Ramos (cell line): ENCODE measurements at regions not wholly inside any gene's neighbourhood (a gene's known extent, or its start where the extent isn't known, plus 50 kb on each side); places are given as distances from the start of the nearest gene placed in this dataset.

Experiments used
- in situ Hi-C: fragments of 300-500 bp; cut with MboI; formaldehyde crosslinking; loops from one replicate; pipeline ENCODE4 v1.14.3; 2022; ENCODE audit warnings: low sequenced_read_pairs; ENCODE audit not compliant: unreplicated experiment

DNA sequence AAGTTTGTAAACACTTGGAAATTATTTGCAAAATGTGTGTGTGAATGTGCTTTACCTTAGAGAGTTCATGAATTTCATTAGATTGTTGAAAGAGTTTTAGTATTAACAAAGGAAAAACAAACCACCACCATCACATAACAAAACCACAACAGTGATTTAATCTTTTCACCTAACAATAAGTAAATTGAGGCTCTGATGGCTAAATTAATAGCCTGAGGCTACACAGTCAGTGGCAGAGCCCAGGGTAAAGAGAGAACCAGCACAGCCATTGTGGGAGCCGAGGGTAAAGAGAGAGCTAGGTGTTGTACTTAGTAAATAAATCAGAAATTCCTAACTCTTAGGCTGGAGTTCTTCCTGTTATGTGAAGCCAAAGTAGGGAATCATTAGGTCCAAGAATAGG, 51.2 kb upstream of the CAPRIN2 start:
- in situ Hi-C loops = loop anchor here (10.0 kb wide), 1 partner anchor 1261 kb away; no protein-coding TSS in a partner anchor
